ENCODE measurements at regions not wholly inside any gene's neighbourhood (a gene's known extent, or its start where the extent isn't known, plus 50 kb on each side); places are given as distances from the start of the nearest gene placed in this dataset.

- TF ChIP-seq REST (IDR thresholded peaks at IDR 0.05; ENCODE audit: insufficient replicate concordance, low read depth): no peak
- no peak for TF ChIP-seq CTCF (IDR thresholded peaks at IDR 0.05; ENCODE audit: insufficient read depth, low read length)
- no peak for TF ChIP-seq GABPA (IDR thresholded peaks at IDR 0.05; ENCODE audit: low read depth)
- no peak for TF ChIP-seq SPI1 (IDR thresholded peaks at IDR 0.05; ENCODE audit: borderline replicate concordance, low read depth)
- no peak for TF ChIP-seq POLR2AphosphoS5 (IDR thresholded peaks at IDR 0.05; ENCODE audit: low read depth)
- no peak overlapping the region for H3K4me3 ChIP-seq (replicated peaks; ENCODE audit: insufficient read depth, low read length)
- no peaks in the 10 kb centered on the region for H3K27me3 ChIP-seq (ENCODE audit: insufficient read depth, poor library complexity, severe bottlenecking)
- DNase-seq (ENCODE audit: low read depth in 1 of 2, low spot score in 1 of 2): no peak
- no peak overlapping the region for H3K27ac ChIP-seq (replicated peaks)
Observed at GRCh38 chr1:81221564-81221963, 579.2 kb upstream of the ADGRL2 start.

- Histone ChIP-seq H3K27ac (replicated peaks) (no peak overlapping the region), H3K4me3 (replicated peaks; ENCODE audit: insufficient read depth, low read length) (no peak overlapping the region), H3K27me3 (ENCODE audit: insufficient read depth, poor library complexity, severe bottlenecking) (no peaks in the 10 kb centered on the region)
- TF ChIP-seq CTCF (IDR thresholded peaks at IDR 0.05; ENCODE audit: insufficient read depth, low read length): no peak
- no peak for TF ChIP-seq GABPA (IDR thresholded peaks at IDR 0.05; ENCODE audit: low read depth)
- TF ChIP-seq POLR2AphosphoS5 (IDR thresholded peaks at IDR 0.05; ENCODE audit: low read depth): no peak
- no peak for TF ChIP-seq REST (IDR thresholded peaks at IDR 0.05; ENCODE audit: insufficient replicate concordance, low read depth)
- TF ChIP-seq SPI1 (IDR thresholded peaks at IDR 0.05; ENCODE audit: borderline replicate concordance, low read depth): no peak
- DNase-seq (ENCODE audit: low read depth in 1 of 2, low spot score in 1 of 2): no peak
Observed at GRCh38 chr1:81220614-81221071, 580.1 kb upstream of the ADGRL2 start.

GRCh38 chr1:81217058-81217457 is 583.7 kb upstream of the ADGRL2 start:
- TF ChIP-seq SPI1 (IDR thresholded peaks at IDR 0.05; ENCODE audit: borderline replicate concordance, low read depth) (no peak), POLR2AphosphoS5 (IDR thresholded peaks at IDR 0.05; ENCODE audit: low read depth) (no peak), REST (IDR thresholded peaks at IDR 0.05; ENCODE audit: insufficient replicate concordance, low read depth) (no peak), CTCF (IDR thresholded peaks at IDR 0.05; ENCODE audit: insufficient read depth, low read length) (no peak), GABPA (IDR thresholded peaks at IDR 0.05; ENCODE audit: low read depth) (no peak)
- Histone ChIP-seq H3K4me3 (replicated peaks; ENCODE audit: insufficient read depth, low read length) (no peak overlapping the region), H3K27me3 (ENCODE audit: insufficient read depth, poor library complexity, severe bottlenecking) (no peaks in the 10 kb centered on the region), H3K27ac (replicated peaks) (no peak overlapping the region)
- DNase-seq (ENCODE audit: low read depth in 1 of 2, low spot score in 1 of 2): no peak
